ENCODE measurements at regions not wholly inside any gene's neighbourhood (a gene's known extent, or its start where the extent isn't known, plus 50 kb on each side); places are given as distances from the start of the nearest gene placed in this dataset.

- no peak for DNase-seq
Observed at GRCh38 chr20:58109126-58109880, 119.2 kb downstream of the ANKRD60 start.

GRCh38 chr20:58107533-58107932 is 120.9 kb downstream of the ANKRD60 start:
- DNase-seq: no peak

- no peak for DNase-seq
Observed at GRCh38 chr20:58106143-58106750, 122.2 kb downstream of the ANKRD60 start.

- DNase-seq: no peak
Observed at GRCh38 chr20:58103961-58104360, 124.5 kb downstream of the ANKRD60 start.

GRCh38 chr20:58103517-58103904 is 124.9 kb downstream of the ANKRD60 start:
- no peak for DNase-seq

- no peak for DNase-seq
Observed at GRCh38 chr20:58102744-58103516, 125.5 kb downstream of the ANKRD60 start.

GRCh38 chr20:58102261-58102660 is 126.2 kb downstream of the ANKRD60 start:
- no peak for DNase-seq

- no peak for DNase-seq
Observed at GRCh38 chr20:58100731-58101356, 127.6 kb downstream of the ANKRD60 start.

- DNase-seq: no peak
Observed at GRCh38 chr20:58099956-58100730, 128.3 kb downstream of the ANKRD60 start.

GRCh38 chr20:58099291-58099935 is 129.0 kb downstream of the ANKRD60 start:
- DNase-seq: no peak

- no peak for DNase-seq
Observed at GRCh38 chr20:58098571-58098970, 129.9 kb downstream of the ANKRD60 start.

GRCh38 chr20:58097943-58098342 is 130.5 kb downstream of the ANKRD60 start:
- no peak for DNase-seq

GRCh38 chr20:58097429-58097828 is 131.0 kb downstream of the ANKRD60 start:
- no peak for DNase-seq

- DNase-seq: no peak
Observed at GRCh38 chr20:58096880-58097423, 131.5 kb downstream of the ANKRD60 start.

GRCh38 chr20:58094698-58095097 is 133.8 kb downstream of the ANKRD60 start:
- DNase-seq: no peak

GRCh38 chr20:58094160-58094559 is 134.3 kb downstream of the ANKRD60 start:
- no peak for DNase-seq

- DNase-seq: no peak
Observed at GRCh38 chr20:58092871-58093270, 135.6 kb downstream of the ANKRD60 start.

GRCh38 chr20:58092353-58092752 is 136.1 kb downstream of the ANKRD60 start:
- DNase-seq: no peak

- no peak for DNase-seq
Observed at GRCh38 chr20:58091810-58092209, 136.6 kb downstream of the ANKRD60 start.

- DNase-seq: no peak
Observed at GRCh38 chr20:58090161-58090560, 138.3 kb downstream of the ANKRD60 start.

- DNase-seq: no peak
Observed at GRCh38 chr20:58088625-58089024, 139.8 kb downstream of the ANKRD60 start.

- no peak for DNase-seq
Observed at GRCh38 chr20:58088105-58088504, 140.3 kb downstream of the ANKRD60 start.

Measured in NCI-H187 (cell line).